NCI-H1436 (cell line): ENCODE measurements at regions not wholly inside any gene's neighbourhood (a gene's known extent, or its start where the extent isn't known, plus 50 kb on each side); places are given as distances from the start of the nearest gene placed in this dataset.

Experiments
- DNase-seq: peaks from one replicate; lab custom pipeline; 2025; lab: John Stamatoyannopoulos, UW

DNA sequence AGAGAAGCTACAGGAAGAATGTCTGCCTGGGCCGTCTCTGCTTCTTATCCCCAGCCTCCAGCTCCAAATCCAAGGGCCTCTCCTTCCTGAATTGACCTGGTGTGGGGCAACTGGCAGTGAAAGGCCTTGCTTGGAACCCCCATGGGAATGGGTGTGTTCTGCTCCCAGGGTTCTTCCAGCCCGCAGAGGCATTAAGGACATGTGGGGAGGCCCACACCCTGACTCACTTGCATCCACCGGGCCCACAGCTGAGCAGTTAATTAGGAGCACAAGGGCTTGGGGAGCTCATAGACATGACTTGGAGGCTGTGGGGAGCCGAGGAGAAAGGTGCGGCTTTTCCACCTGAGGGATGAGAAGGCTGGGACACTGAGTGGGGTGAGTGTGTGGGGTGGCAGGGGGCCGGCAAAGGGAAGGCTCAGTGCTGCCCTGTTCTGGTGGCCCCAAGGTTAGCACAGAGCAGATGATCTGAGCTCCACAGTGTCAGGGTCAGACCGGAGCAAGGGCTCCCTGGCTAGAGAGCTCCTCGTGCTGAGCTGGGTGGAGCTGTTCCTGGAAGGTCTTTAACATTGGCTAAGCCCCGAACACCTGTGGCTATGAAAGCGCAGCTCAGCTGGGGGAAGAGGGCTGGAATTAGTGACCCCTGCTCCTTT is 64.5 kb upstream of the NECTIN1 start:
- DNase-seq: no peak

DNA sequence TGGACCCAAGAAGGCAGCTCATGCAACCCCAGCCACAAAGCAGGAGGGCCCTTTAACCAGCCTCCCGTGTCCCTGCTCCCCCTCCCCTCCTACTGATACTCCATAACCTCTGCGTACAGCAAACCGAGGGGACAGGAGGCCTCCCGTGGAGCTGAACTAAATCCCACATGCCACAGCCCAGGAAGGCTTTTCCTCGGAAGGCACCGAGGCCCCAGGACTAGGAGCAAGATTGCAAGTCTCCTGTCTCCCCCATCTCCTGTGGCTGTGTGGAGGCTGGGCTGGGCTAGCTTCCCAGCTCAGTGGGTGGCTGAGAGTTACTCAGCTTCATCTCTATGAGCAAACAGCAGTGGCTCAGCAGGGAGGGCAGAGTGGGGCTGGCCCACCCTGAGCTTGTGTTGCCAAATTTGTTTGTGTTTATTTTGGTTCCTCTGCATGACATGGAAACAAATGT is 62.7 kb upstream of the NECTIN1 start:
- DNase-seq: no peak

DNA sequence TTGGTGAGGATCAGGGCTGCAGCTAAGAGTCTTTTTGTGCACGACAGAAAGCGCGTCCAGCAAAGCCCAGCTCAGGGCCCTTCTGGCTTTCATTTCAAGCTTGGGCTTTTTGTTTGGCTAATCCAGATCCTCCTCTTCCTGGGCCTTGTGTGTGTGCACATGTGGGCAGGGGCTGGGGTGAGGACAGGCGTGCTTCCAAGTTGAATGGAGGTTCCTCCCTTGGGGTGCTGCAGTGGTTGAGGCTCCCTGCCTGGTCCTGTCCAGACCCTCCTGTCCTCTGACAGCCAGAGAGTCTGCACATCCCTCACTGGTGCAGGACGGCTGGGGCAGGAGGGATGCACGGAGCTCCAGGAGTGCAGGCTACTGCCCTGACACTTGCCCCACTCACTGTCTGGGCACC is 62.0 kb upstream of the NECTIN1 start:
- no peak for DNase-seq

DNA sequence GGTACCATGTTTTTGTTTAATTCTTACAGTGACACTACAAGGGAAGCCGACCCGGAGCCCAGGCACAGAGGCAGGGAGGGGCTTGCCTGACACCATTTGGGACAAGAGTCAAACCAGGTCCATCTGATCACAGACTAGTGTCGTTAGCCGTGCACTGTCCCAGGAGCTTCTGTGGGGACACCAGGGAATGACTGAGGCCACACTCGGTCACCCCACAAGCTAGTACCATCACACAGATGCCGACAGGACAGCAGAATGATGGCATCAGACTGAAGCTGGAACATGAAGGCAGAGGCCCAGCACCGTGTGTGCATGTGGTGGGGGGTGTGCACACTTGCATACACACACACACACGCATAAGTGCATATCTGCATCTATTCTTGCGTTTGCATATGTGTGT is 61.5 kb upstream of the NECTIN1 start:
- no peak for DNase-seq

DNA sequence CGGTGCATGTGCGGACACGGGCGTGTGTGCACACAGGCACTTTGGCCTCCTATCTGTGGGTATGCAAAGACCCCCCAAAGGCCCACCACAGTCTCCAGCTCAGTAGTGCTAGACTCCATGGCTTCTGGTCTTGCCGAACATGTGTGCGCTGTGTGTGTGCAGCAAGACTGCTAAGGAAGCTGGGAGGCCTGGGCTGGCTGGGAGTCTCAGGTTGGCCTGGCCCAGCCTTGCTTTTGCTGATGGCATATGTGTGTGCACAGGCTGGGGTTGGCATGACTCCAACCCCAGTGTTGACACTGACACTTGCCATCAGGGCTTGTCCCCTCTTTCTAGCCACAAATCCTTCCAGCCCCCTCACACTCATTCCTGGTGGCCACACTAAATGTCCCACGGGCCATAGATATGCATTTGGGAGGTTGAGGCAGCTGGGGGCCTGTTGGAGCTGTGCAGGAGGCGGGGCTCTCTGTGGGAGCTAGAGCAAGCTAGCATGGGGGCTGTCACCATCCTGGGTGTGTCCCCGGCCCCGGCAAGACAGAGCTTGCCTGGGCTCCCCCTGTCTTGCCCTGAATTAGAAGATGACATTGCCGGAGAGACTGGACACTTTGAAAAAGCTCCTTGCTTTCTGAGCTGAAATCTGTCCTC is 60.9 kb upstream of the NECTIN1 start:
- no peak for DNase-seq

DNA sequence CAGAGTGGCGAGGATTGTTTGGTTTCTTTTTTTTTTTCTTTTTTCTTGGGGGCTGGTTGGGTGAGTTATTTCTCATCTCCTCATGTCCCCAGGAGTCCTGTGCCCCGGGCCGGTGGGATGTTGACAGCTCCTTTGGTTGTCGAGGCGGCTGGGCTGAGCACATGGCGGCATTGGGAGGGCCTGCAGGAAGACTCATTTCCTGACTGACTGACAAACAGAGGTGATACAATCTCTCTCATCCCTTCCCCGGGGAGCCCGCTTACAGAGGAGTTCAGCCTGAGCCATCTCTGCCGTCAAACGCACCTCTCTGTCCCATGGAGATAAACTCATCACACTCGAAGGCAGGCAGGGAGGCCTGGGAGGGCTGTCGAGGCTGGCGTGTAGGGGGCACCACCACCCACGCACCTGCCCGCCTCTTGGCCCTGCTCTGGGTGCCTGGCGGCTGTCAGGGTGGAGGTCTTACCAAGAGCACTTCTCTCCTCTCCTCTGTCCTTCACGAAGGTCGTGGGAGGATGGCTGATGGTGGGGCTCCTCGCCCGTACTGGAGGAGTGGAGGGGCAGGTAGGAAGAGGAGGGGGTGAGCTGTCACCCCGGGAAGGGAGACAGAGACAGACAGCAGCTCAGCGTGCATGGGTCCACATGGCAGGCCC is 60.0 kb upstream of the NECTIN1 start:
- no peak for DNase-seq

DNA sequence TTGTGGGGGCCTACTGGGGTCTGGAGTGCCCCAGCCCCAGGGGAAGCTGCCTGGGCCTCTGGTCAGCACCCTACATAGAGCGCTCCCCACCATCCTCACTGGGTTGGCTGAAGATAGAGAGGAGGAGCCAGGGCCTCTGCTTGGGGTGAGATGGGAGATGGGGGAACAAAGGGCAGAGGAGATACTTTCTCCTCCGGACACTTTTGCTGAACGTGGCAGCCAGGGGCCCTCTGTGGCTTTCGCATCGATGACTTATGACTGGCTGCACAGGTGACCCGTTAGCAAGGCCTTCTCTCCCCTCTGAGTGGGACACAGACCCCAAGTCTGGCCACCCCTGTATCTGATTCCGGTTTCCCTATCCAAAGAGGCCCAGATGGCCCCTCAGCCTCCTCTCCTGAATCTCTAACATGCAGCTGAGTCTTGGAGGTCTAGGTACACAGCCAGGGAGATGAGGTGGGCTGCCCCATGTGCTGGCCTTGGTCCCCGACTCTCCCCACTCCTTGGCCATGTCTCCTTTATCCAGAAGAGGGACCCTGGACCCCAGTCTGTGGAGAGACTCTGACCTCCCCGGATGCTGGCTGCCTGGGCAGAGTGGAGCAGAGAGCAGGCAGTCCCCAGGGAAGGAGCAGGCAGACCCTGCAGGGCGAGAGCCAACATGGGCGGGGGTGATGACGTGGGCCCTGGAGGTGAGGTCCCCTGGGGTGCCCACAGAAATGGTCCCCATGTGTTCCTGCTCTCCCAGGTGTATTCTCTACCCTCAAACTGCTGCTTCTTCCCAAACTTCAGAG is 59.3 kb upstream of the NECTIN1 start:
- no peak for DNase-seq

DNA sequence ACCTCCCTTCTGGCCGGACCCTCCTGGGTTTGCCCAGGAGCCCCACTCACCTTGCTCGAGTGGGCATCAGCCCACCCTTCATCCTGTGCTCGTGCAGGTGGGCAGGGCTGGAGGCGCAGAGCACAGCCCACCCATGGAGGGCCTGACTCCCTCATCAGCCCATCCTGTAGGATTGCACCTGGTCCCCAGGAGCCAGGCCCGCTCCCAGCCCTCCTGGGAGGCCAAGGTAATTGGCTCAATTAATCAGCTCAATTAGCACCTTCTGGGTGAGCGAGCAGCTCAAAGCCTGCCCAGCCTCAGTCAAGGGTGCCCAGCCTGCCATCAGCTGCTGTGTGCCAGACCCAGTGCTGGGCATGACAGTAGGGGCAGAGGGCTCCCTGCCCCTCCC is 58.1 kb upstream of the NECTIN1 start:
- DNase-seq: peak; percentile 35

DNA sequence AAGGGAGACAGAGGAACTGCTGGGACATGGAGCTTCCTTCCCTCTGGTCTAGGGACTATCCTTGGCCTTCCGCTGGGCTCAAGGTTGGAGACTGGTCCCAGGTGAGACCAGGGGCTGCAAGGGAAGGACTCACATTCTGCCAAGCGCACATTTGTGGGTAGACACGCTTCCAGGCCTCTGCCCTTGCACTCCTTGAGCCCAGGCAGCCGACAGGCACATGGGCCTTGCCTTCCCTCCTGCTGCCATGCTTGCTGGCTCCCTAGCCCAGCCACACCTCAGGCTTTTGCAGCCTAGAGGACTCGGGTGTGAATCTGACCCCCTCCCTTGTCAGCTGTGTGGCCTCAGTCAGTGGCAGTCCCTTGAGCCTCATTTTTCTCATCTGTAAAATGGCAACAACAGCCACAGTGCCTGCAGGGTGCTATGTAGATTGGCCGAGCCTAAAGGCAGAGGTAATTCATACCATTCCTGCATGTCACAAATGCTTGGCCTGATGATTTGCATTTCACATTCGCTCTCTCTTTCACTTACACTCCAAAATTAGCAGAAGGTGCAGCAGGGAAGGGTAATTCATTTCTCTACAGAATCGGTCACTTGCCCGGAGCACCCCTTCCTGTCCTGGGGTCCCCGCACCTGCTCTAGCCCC is 57.6 kb upstream of the NECTIN1 start:
- no peak for DNase-seq

DNA sequence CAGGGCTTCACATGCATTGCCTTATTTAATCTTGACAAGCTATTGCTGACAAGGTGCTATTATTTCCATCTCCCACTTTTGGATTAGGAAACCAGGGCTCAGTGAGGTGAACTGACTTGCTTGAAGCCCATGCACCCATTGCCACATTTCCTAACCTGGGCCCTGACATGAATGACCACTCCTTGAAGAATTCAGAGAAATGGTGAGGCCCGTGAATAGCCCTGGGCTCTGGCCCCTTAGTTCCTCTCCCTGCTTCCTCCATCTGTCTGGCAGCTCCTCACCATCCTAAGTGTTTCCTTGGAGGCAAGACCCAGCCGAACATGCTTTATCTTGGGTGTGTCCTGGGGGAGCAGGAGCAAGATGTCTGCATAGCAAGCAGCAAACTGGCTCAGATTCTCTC is 56.1 kb upstream of the NECTIN1 start:
- no peak for DNase-seq

DNA sequence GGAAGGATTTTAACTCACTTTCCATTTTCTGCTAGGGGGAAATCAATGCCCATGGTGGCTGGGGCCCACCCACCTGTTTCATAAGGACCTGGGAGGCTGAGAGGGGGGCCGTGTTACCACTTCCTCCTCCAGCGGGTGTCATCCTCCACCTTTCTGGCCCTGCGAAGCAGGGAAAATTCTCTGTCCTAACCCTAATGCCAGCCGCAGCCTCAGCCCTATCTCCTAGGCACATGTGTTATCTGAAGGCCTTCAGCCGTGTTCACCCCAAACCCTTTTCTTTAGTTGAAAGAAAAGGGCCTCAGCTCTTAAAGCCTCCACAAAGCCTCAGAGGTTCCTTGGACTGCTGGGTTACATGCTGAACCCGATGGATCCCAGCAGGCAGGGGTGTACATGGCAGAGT is 55.4 kb upstream of the NECTIN1 start:
- no peak for DNase-seq

DNA sequence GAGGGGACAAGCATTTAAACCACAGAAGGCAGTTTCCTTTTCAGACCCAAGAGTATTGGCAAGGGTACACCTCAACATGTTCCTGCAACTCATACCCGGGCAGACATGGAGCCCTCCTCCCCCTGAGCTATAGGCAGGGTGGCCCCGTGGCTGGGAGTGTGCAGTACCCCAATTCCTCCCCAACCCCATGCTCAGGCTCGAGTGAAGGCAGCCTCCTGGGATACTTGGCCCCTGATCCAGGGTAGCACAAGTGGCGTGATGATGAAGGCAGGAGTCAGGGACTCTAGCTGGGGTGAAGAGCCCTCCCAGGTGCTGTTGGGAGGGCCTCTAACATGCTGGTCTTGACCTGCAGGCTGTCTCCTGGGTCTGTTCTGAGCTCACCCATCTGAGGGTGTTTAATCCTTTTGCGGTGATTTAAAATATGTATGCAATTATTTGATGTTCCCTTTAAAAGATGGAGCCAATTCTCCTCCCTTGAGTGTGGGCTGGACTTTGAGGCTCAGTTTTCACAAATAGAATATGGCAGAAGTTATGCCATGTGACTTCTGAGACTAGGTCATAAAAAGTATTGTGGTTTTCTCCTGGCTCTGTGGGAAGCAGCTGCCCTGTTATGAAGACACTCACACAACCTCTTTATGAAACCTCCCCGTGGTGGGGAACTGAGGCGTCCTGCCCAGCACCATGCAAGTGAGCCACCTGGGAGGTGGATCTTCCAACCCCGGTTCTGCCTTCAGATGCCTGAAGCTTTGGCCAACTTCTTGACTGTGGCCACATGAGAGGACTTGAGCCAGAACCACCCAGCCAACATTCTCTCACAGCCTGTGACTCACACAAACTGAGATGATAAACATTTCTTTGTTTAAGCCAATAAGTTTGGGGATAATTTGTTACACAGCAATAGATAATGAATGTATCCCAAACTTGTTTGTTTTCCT is 54.7 kb upstream of the NECTIN1 start:
- no peak for DNase-seq

DNA sequence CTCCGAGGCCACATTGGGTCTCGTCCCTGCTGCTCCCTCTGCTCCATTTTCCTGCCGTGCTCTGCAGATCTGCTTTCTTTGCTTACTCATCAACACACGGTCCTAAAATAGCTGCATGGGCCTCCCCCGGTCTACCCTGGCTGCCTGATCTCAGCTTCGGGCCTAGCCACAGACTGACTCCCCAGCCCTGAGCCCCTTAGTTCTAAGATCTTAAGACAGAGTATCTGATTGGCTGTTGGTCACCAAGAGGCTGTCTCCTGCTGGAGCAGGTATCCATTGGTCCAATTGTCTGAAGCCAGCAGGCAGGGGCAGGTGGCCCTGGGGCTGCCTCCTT is 53.7 kb upstream of the NECTIN1 start:
- DNase-seq: no peak

DNA sequence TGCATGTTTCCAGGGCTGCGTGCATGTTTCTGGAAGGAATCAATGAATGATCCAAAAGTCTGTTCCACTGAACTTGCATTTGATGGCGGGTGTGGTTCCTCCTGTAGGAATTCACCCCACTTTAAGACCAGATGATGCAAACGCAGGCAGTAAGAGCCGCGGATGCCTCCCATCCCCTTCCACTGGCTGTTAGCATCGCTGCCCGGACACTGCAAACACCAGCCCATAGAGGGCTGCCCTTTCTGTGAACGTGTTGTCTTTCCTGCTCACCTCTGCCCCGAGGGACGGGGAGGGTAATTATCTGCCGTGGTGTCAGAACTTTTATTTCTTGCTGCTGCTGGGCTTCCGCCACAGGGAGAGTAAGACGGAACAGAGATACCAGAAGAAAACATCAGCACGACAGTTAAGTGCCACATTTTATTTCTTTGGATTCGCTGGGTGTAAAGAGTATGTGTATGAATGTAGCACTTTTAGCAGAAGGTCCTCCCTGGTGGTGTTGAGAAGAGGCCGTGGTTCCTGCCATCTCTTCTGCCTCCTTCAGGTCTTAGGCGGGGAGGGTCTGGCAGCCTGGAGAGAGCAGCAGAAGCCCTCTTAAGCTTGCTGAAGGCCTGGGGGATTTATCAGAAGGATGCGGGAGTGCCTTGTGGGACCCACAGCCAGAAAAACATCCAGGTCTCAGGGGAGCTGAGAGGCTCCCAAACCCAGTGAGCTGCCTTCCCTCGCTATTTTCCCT is 53.2 kb upstream of the NECTIN1 start:
- no peak for DNase-seq

DNA sequence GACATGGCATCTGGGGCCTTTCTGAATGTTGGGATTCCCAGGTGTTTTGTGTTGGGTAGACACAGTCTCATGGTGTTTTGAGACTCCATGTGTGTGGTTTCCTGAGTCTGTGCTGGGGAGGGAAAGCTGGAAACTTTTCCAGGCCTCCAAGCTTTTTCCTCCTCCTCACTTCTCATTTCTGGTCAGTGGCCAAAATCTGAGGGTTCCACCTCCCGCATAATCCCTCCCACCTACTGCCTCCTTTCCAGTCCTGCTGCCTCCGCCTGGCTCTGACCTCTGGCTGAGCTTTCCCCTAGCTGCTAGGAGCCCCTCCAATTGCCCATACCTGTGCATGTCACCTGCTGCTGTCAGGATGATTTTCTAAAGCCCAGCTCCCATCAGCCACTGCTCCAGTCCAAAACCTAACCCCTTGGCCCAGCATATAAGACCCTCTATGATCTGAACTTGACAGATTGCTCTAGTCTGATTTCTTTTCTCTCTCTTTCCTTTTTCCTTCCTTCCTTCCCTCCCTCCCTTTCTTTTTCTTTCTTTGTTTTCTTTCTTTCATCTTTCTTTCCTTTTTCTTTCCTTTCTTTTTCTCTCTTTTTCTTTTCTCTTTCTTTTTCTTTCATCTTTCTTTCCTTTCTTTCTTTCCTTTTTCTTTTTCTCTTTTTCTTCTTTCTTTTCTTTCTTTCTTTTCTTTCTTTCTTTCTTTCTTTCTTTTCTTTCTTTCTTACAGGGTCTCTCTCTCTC is 51.4 kb upstream of the NECTIN1 start:
- no peak for DNase-seq

DNA sequence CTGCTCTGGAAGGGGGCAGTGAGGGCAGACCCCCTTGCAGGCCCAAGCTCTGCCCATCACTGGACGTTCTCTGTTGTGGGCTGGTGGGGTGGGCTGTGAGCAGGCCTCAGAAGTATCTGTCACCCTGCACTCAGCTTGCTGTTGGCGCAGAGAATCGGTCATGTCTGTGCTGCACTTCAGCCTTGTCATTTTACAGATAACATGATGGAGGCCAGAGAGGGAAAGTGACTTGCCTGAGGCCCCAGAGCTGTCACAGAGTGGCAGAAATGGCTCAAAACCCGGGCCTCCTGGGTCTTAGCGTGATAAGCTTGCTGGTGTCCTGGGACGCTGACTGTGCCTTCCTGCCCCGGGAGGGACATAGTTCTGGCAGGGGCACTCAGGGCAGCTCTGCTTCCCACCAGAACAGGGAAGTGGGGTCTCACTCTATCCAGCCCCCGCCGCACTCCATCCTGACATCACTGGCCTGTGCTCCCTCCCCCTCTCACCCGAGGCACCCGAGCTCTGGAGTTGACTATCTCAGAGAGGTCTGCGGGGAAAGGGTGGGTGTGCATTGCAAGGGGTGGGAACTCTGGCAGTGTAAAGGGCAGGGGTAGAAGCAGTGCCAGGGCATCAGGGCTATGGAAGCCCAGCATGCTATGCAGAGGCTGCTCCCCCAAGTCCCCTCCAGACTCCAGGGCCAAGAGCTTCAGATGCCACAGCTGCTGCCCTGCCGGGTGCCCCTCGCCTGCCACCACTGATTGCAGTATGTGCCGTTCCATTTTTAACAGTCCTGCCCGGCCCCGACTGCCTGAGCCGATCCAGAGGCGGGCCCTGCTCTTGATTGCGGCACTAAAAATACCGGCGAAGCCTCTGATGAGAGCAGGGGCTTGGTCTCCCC is 50.4 kb upstream of the NECTIN1 start:
- DNase-seq: no peak
